Keratinocyte (primary cell): ENCODE measurements at regions not wholly inside any gene's neighbourhood (a gene's known extent, or its start where the extent isn't known, plus 50 kb on each side); places are given as distances from the start of the nearest gene placed in this dataset.

Experiments used
- DNase-seq: peaks from one replicate; pipeline ENCODE4 v3.0.0-alpha.2; 2011; ENCODE audit warnings: low read depth, missing footprints, low spot score
- FAIRE-seq: peaks from 2 replicates; lab custom pipeline; 2011; peaks lifted over from hg19 to GRCh38; lab: Jason Lieb, UNC
- H2AFZ ChIP-seq: 2 replicates; pipeline ENCODE4 v1.6.0; 2012; ENCODE audit warnings: low read length, control low read depth, inconsistent platforms; ENCODE audit not compliant: control insufficient read depth
- H3K27ac ChIP-seq: 2 replicates; pipeline ENCODE4 v1.5.1; 2011; ENCODE audit warnings: low read length; ENCODE audit not compliant: control insufficient read depth, insufficient read depth
- H3K27me3 ChIP-seq: 3 replicates; pipeline ENCODE4 v1.6.0; 2011; ENCODE audit warnings: low read length; ENCODE audit not compliant: control insufficient read depth, insufficient read depth; ENCODE audit errors: extremely low read depth
- H3K36me3 ChIP-seq, 2 experiments: 2 replicates in 1 of 2; 3 replicates in 1 of 2; pipeline ENCODE4 v1.5.1; 2011; ENCODE audit warnings: low read length in 2 of 2, mild to moderate bottlenecking in 1 of 2; ENCODE audit not compliant: control insufficient read depth in 2 of 2, insufficient read depth in 2 of 2; ENCODE audit errors: extremely low read depth in 1 of 2
- H3K4me1 ChIP-seq: 3 replicates; pipeline ENCODE4 v1.5.1; 2011; ENCODE audit warnings: low read length; ENCODE audit not compliant: control insufficient read depth, insufficient read depth; ENCODE audit errors: extremely low read depth
- H3K4me2 ChIP-seq: 3 replicates; pipeline ENCODE4 v1.6.0; 2011; ENCODE audit warnings: low read depth, low read length; ENCODE audit not compliant: control insufficient read depth, insufficient read depth; ENCODE audit errors: extremely low read depth
- H3K4me3 ChIP-seq, 3 experiments: fragments of 200-600 bp in 1 of 3; sonication (generic) in 1 of 3; 2 replicates in 2 of 3; 3 replicates in 1 of 3; pipeline ENCODE4 v1.5.1; 2011 to 2016; ENCODE audit warnings: low read length in 3 of 3, mild to moderate bottlenecking in 3 of 3, control low read depth in 2 of 3, inconsistent platforms in 1 of 3, low read depth in 1 of 3, mixed read lengths in 1 of 3, mixed run types in 1 of 3, moderate library complexity in 1 of 3; ENCODE audit not compliant: control insufficient read depth in 2 of 3, insufficient read depth in 2 of 3; ENCODE audit errors: extremely low read depth in 1 of 3
- H3K79me2 ChIP-seq: 2 replicates; pipeline ENCODE4 v1.6.0; 2012; ENCODE audit warnings: low read length; ENCODE audit not compliant: control insufficient read depth, insufficient read depth
- H3K9ac ChIP-seq: 3 replicates; pipeline ENCODE4 v1.6.0; 2011; ENCODE audit warnings: low read length; ENCODE audit not compliant: control insufficient read depth, insufficient read depth; ENCODE audit errors: extremely low read depth
- H3K9me1 ChIP-seq: 3 replicates; pipeline ENCODE4 v1.6.0; 2011; ENCODE audit warnings: low read length; ENCODE audit not compliant: control insufficient read depth, insufficient read depth; ENCODE audit errors: extremely low read depth
- H3K9me3 ChIP-seq: 2 replicates; pipeline ENCODE4 v1.5.1; 2012; ENCODE audit warnings: low read depth, low read length; ENCODE audit not compliant: control insufficient read depth
- H4K20me1 ChIP-seq: 3 replicates; pipeline ENCODE4 v1.6.0; 2011; ENCODE audit warnings: low read length; ENCODE audit not compliant: control insufficient read depth, insufficient read depth; ENCODE audit errors: extremely low read depth
- CTCF ChIP-seq, 3 experiments: IDR thresholded peaks in 1 of 3; conservative IDR thresholded peaks in 1 of 3; optimal IDR thresholded peaks in 1 of 3; 2 replicates in 2 of 3; 3 replicates in 1 of 3; pipeline versions ENCODE3 to v1.5.1; 2011; ENCODE audit warnings: low read length in 3 of 3, mild to moderate bottlenecking in 3 of 3, moderate library complexity in 2 of 3, control low read depth in 1 of 3, inconsistent platforms in 1 of 3; ENCODE audit not compliant: insufficient read depth in 2 of 3; ENCODE audit errors: extremely low read depth in 1 of 3
- EZH2 ChIP-seq: IDR thresholded peaks from one replicate; pipeline ENCODE4 v1.6.1; 2012; ENCODE audit warnings: inconsistent platforms, mild to moderate bottlenecking, low read length, moderate library complexity
- dilution Hi-C: fragments of 300-500 bp; cut with MboI; formaldehyde crosslinking; loops from one replicate; pipeline ENCODE4 v1.7.0; 2020; ENCODE audit warnings: low sequenced_read_pairs; ENCODE audit not compliant: extremely low pct_ligation_motif_present

GRCh38 chr2:122545821-122546220 lies 790.4 kb downstream of the TSN start:
- dilution Hi-C loops, result no loop called here
- H3K27me3 ChIP-seq, result no peaks in the 10 kb centered on the region
- no peaks in the 10 kb centered on the region for H3K9me3 ChIP-seq
- TF ChIP-seq EZH2 (no peak), CTCF (optimal IDR thresholded peaks at IDR 0.05 in 1 of 3, IDR thresholded peaks at IDR 0.05 in 1 of 3, conservative IDR thresholded peaks at IDR 0.05 in 1 of 3; ENCODE audit: extremely low read depth in 1 of 3, insufficient read depth in 2 of 3, low read length in 3 of 3) (no peak)
- no peaks in the 10 kb centered on the region for H4K20me1 ChIP-seq
- H3K79me2 ChIP-seq, result no peaks in the 10 kb centered on the region
- no peak overlapping the region for H3K4me2 ChIP-seq
- no peaks in the 10 kb centered on the region for H3K4me1 ChIP-seq
- DNase-seq, result no peak
- no peak overlapping the region for H3K4me3 ChIP-seq
- no peaks in the 10 kb centered on the region for H3K9me1 ChIP-seq
- H3K36me3 ChIP-seq, result no peaks in the 10 kb centered on the region
- H2AFZ ChIP-seq, result no peak overlapping the region
- no peak overlapping the region for H3K9ac ChIP-seq
- H3K27ac ChIP-seq, result no peak overlapping the region
- FAIRE-seq, result no peak

GRCh38 chr2:122562775-122563174 lies 807.3 kb downstream of the TSN start:
- DNase-seq, result no peak
- Histone ChIP-seq H3K9ac (no peak overlapping the region), H3K9me3 (no peaks in the 10 kb centered on the region), H3K4me3 (no peak overlapping the region), H3K4me1 (no peaks in the 10 kb centered on the region), H3K27ac (no peak overlapping the region), H3K4me2 (no peak overlapping the region), H3K9me1 (no peaks in the 10 kb centered on the region), H3K36me3 (no peaks in the 10 kb centered on the region), H2AFZ (no peak overlapping the region), H3K27me3 (no peaks in the 10 kb centered on the region), H3K79me2 (no peaks in the 10 kb centered on the region), H4K20me1 (no peaks in the 10 kb centered on the region)
- FAIRE-seq, result no peak
- no peak for TF ChIP-seq EZH2
- no peak for TF ChIP-seq CTCF (optimal IDR thresholded peaks at IDR 0.05 in 1 of 3, IDR thresholded peaks at IDR 0.05 in 1 of 3, conservative IDR thresholded peaks at IDR 0.05 in 1 of 3; ENCODE audit: extremely low read depth in 1 of 3, insufficient read depth in 2 of 3, low read length in 3 of 3)
- dilution Hi-C loops, result no loop called here
